HG03135 (cell line): ENCODE measurements at regions not wholly inside any gene's neighbourhood (a gene's known extent, or its start where the extent isn't known, plus 50 kb on each side); places are given as distances from the start of the nearest gene placed in this dataset.

Source experiments
- ATAC-seq: cut with Tn5 transposase; IDR thresholded peaks from one replicate; pipeline ENCODE4 v1.9.1; 2021; ENCODE audit warnings: mild to moderate bottlenecking, moderate library complexity; ENCODE audit not compliant: unreplicated experiment

DNA sequence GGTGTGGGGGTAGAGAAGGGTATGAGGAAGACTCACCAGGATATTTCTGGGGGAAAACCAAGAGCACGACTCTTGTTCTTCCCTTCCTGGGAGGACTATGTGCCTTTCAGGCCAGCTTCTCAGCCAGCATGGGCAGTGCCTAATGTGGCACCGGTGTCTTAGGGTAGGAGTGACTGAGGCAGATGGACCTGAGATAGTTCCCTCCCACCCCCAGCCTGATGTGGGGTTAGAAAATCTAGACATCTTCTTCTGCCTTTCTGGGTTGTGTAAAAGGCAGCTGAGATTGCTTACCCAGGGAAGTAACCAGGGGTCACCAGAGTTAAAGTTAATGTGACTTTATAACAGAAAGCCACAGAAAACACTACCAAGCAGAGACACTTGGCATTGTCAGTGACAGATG, 127.3 kb downstream of the TMA16 start:
- no peak for ATAC-seq

- ATAC-seq, result no peak
These were observed 128.0 kb downstream of the TMA16 start for GRCh38 chr4:163622379-163623035.

- no peak for ATAC-seq
These were observed 129.3 kb downstream of the TMA16 start for GRCh38 chr4:163623787-163624186.

DNA sequence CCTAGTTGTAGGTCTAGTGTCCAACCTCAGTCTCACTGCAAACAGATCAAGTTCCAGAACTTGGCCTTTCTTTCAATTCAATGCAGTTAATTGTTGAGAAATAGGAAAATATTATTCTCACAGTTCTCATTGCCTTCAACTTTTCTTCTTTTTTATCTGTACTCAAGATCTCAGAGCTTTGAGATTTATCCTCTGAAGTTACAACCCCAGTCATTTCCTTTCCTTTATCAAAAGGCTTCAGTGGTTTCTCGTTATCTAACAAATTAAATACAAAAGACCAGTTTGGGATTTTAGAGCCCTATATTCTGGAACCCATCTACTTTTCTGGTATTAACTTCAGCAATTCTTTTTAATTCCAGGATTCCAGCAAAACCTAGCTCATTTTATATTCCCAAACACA, 130.2 kb downstream of the TMA16 start:
- ATAC-seq, result no peak

GRCh38 chr4:163631288-163631687, 136.8 kb downstream of the TMA16 start:
- ATAC-seq, result no peak

DNA sequence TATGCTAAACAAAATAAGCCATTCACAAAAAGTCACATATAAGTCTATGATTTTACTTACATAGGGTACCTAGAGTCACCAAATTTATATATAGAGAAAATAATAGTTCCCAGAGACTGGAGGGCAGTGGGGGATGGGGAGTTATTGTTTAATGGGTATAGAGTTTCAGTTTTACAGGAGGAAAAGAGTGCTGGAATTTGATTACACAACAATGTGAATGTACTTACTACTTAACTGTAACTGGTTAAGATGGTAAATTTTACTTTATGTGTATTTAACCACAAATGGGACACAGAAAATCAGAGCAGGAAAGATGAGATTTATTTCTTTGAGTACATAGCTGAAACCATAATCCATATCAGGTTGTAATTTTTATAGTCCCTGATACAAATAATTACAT, 144.4 kb downstream of the TMA16 start:
- no peak for ATAC-seq

DNA sequence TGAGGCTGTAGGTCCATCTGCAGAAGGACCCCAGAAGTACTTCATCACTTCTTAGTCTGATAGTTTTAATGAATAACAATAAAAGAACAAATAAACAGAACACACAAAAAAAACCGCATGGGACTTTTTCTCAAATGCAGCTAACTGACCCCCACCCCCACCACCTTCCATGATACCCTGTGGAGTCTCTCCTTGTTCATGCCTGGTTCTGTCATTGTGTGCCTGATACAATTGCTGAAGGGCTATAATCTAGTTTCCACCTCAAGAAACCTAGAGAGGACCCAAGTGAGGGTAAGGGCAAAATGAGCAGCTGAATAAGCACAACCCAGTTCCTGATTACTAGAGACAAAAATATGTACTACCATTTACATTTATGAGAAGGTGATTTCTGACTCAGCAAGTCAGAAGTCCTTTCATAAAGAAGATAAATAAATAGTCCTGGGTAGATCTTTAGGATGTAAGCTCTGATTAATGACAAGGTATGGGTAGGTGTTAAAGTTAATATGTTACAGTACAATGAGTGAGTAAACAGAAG, 155.1 kb downstream of the TMA16 start:
- no peak for ATAC-seq

- ATAC-seq, result no peak
These were observed 157.3 kb downstream of the TMA16 start for GRCh38 chr4:163651761-163652160.

DNA sequence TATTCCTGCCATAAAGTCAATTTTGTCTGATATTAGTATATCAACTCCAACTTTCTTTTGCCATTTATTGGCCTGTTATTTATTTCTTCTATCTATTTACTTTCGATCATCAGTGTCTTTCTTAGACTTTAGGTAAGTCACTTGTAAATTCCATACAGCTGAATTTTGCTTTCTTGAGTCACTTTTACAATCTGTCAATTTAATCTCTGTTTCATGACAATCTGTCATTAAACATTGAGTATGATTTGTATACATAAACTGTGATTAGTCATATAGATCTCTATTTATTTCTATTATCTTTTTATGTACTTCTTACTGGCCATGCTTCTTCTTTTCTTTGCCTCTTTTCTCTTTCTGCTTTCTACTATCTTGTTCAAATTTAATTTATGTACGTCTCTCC, 160.1 kb downstream of the TMA16 start:
- ATAC-seq, result no peak

DNA sequence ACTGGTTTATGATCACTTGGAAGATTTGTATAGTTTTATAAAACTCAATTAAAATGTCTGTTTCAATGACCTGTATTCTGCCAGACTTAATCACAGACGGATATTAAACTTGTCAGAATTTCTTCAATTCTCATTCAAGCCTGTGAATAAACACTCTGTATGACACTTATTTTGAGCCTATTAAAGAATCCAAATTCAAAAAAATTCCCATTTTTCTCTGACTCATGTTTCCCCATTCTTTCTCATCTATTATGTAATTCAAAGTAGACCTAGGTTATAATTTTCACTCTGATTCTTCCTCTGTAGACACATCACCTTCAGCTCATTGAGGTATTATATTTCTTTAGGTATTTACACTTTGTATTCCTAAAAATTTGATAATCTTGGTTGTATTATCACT, 166.1 kb downstream of the TMA16 start:
- no peak for ATAC-seq

DNA sequence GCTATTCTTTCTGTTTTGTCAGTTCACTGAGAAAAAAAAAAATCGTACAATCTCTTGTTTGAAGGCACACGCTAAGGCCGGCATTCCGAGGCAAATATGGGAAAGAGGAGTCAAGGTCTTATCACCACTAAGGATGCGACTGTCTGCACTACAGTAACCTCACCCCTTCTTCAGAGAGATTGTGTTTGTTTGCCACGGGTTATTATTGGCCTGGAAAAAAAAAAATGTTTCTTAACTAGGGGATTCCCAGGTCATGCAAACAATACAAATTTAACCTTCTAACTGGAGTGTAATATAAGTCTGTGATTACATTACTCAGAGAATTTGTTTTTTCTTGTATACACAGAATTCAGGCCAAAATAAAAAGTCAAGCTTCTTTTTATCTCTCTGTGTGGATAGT, 168.3 kb downstream of the TMA16 start:
- no peak for ATAC-seq

- peak; percentile 90 for ATAC-seq
These were observed 169.2 kb downstream of the TMA16 start for GRCh38 chr4:163663454-163664225.

DNA sequence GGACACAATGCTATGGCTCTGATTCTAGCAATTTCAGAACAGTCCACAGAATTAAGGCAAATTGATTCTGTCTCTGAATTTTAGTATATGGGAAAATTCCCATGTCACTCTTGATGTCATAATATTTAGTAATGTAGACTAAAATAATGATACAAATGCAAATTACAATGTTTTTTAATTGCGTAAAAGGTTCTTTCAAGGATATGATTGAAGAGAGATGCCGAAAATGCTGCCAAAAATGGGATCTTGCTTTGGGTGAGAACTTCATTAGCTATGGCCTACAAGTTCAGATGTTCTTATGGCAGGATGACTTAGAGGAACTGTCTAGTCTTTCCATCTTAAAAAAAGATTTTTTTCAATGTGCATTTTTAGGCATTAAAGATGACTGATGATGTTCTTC, 170.6 kb downstream of the TMA16 start:
- ATAC-seq, result no peak

DNA sequence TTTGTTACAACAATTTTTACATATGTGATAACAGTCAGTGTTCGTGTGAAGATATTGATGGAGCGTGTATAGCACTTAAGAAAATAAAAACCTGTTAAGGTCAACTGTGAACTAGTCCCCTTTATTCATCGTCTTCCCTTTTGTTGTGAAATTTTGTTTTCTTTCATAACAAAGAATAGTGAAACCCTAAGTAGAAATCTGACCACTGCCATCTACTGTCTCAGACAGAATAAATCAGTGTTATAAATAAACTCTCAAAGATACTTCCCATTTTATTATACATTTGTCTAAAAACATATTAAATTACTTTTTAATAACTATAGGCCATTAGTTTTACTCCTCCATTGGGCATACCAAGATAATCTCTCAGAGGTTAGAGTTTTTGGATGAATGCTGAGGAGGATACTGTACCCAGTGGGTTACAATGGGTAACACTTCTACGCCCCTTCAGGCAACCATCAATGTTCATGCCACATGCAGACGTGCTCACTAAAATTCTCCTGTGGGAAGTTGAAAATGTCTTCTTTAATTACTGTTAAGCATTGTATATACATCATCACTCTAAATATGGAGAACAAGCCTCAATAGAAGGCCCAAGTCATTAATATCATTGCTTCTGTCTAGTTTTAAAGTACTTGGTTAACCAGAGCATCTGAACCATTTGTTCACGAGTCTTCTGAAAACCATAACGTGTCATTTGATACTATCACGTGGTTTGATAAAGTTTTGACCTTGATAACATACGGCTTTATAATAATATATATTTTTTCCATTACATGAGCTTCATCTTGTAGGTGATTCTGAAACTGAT, 171.2 kb downstream of the TMA16 start:
- ATAC-seq, result peak; percentile 33

DNA sequence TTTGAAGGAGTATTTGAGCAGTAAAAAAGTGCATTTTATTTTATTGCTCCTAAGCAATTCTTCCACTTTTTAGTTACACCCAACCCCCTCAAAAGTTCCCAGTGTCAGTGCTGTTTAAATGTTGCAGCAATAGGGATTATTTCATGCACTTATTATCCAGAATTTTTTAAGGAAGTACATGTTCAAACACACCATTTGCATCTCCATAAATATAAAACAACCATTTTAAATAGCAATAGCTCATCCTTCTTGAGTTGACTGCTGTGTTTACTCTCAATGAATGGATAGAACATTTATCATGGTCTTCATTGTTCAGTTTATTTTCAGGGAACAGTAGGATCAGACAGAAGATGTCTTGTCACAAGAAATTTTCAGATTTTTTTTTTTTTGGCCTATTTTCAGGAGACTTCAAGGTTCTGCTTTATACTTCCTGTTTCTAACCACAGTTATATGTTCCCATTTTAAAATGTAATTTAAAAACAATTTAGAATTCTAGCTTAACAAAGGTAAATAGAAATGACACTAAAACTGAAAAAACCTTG, 171.9 kb downstream of the TMA16 start:
- ATAC-seq, result no peak

DNA sequence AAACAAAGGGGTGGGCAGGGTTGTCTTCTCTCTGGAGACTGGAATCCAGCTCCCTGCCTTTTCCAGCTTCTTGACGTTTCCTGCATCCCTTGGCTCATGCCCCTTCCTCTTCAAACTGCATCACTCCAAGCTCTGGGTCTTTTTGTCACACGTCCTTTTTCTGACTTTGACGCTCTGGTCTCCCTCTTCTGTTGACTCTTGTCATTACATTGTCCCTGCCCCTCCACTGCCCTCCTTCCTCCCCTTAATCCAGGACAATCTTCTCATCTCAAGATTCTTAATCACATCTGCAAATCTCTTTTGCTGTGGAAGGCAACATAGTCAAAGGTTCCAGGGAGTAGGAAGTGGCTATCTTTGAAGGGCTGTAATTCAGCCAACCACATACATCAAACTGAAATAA, 178.3 kb downstream of the TMA16 start:
- ATAC-seq, result no peak

- ATAC-seq, result no peak
These were observed 179.6 kb downstream of the TMA16 start for GRCh38 chr4:163673848-163674697.

- no peak for ATAC-seq
These were observed 184.7 kb downstream of the TMA16 start for GRCh38 chr4:163679189-163679588.

GRCh38 chr4:163680386-163681098, 186.1 kb downstream of the TMA16 start:
- no peak for ATAC-seq
